ENCODE measurements at regions not wholly inside any gene's neighbourhood (a gene's known extent, or its start where the extent isn't known, plus 50 kb on each side); places are given as distances from the start of the nearest gene placed in this dataset.

- H2BK5ac ChIP-seq (ENCODE audit: low read depth, low read length): no peak overlapping the region
- peaks cover 10% of the 10 kb centered on the region in 2 experiments; a peak in 3 of 4 replicates for H3K9me3 ChIP-seq (ENCODE audit: insufficient read depth in 2 of 2, low read depth in 1 of 2, low read length in 1 of 2)
- H2AFZ ChIP-seq (ENCODE audit: low read length): no peak overlapping the region
- no peak overlapping the region for H3K4me2 ChIP-seq (ENCODE audit: insufficient read depth in 1 of 2, low read depth in 2 of 2, low read length in 2 of 2)
- no peak overlapping the region for H4K5ac ChIP-seq (ENCODE audit: insufficient read length, low read depth, low read length)
- H3K14ac ChIP-seq (ENCODE audit: insufficient read length): no peak overlapping the region
- H3K36me3 ChIP-seq (ENCODE audit: control insufficient read depth in 2 of 4, insufficient read depth in 4 of 4, low read length in 3 of 4): no peaks in the 10 kb centered on the region
- no peaks in the 10 kb centered on the region for H4K20me1 ChIP-seq (replicated peaks in 1 of 2; ENCODE audit: control insufficient read depth in 1 of 2, insufficient read depth in 2 of 2, low read length in 2 of 2)
- no peak overlapping the region for H3K56ac ChIP-seq (replicated peaks; ENCODE audit: insufficient read length, low read depth, low read length)
- H3K4me1 ChIP-seq (replicated peaks in 1 of 4; ENCODE audit: control insufficient read depth in 3 of 4, insufficient read depth in 4 of 4, low read length in 3 of 4): peaks cover 0 to 3% (median 0%) of the 10 kb centered on the region in 4 experiments; a peak in 1 of 7 replicates
- POLR2A ChIA-PET (ENCODE audit: partially characterized antibody): no interaction called here
- 80% methylated on average over 10 of the region's 10 CpGs; no CpG with 5 or more reads in 1 of the 2 experiments for WGBS, 2 experiments (ENCODE audit: extremely low coverage in 1 of 2, insufficient coverage in 1 of 2, insufficient read length in 1 of 2, insufficient replicate concordance in 2 of 2, low coverage in 1 of 2, low lambda C conversion rate in 2 of 2, missing lambda C conversion rate in 1 of 2)
- CTCF ChIA-PET (ENCODE audit: partially characterized antibody): interaction anchor here (0.7 to 1.4 kb wide), 4 partner anchors 8 to 231 kb away, joined by 3 to 4 read pairs (median 3); no protein-coding TSS in a partner anchor
- no peak overlapping the region for H3K4me3 ChIP-seq (ENCODE audit: extremely low read depth in 1 of 4, insufficient read depth in 2 of 4, low read depth in 3 of 4, low read length in 4 of 4)
- no peak overlapping the region for H4K91ac ChIP-seq (replicated peaks; ENCODE audit: insufficient read length, low read length)
- FAIRE-seq (no peak), DNase-seq (ENCODE audit: low read depth in 1 of 2, low spot score in 2 of 2) (peak in 1 of 2 experiments; percentile 3)
- H3K9ac ChIP-seq (replicated peaks in 1 of 4; ENCODE audit: extremely low read depth in 1 of 4, low read depth in 3 of 4, low read length in 3 of 4): no peak overlapping the region
- no peaks in the 10 kb centered on the region for H3K79me2 ChIP-seq (ENCODE audit: control insufficient read depth in 1 of 2, insufficient read depth in 2 of 2, low read length in 2 of 2)
- H3K18ac ChIP-seq (ENCODE audit: extremely low read depth, low read length): no peak overlapping the region
- TF ChIP-seq TAF7 (optimal IDR thresholded peaks at IDR 0.05; ENCODE audit: borderline replicate concordance, low read depth, low read length): no peak
- peak; percentile 9 to 33; a peak in 1 of 4 replicates for TF ChIP-seq RAD21 (IDR thresholded peaks at IDR 0.05 in 1 of 2, conservative IDR thresholded peaks at IDR 0.05 in 1 of 2; ENCODE audit: low read depth in 2 of 2, low read length in 2 of 2)
- TF ChIP-seq RXRA (IDR thresholded peaks at IDR 0.05; ENCODE audit: insufficient read depth, low read depth, low read length): no peak
- TF ChIP-seq CTCF (IDR thresholded peaks at IDR 0.05; ENCODE audit: control extremely low read depth in 1 of 3, insufficient read depth in 1 of 3, low read depth in 1 of 3, low read length in 3 of 3): peak in 2 of 3 experiments; percentile 2 to 23; a peak in 2 of 4 replicates
- TF ChIP-seq ATF2 (IDR thresholded peaks at IDR 0.05; ENCODE audit: low read length): peak; percentile 63; the same call in 1 of the 2 replicates
- no peak overlapping the region for H4K8ac ChIP-seq (ENCODE audit: extremely low read depth, insufficient read depth, low read length)
- H3K27me3 ChIP-seq (replicated peaks in 1 of 4; ENCODE audit: control insufficient read depth in 3 of 4, extremely low read depth in 1 of 4, insufficient read depth in 3 of 4, low read length in 3 of 4): no peaks in the 10 kb centered on the region
- no peak overlapping the region for H3K4ac ChIP-seq (replicated peaks; ENCODE audit: insufficient read length, low read depth, low read length)
- H2BK15ac ChIP-seq (ENCODE audit: low read length): no peak overlapping the region
- H3K27ac ChIP-seq (ENCODE audit: low read depth, low read length): no peak overlapping the region
- H3K79me1 ChIP-seq (ENCODE audit: low read depth, low read length): no peaks in the 10 kb centered on the region
- no peak overlapping the region for H2BK12ac ChIP-seq (ENCODE audit: low read depth, low read length)
- H3K23me2 ChIP-seq (ENCODE audit: low read depth, low read length): no peaks in the 10 kb centered on the region
- no peak overlapping the region for H2AK5ac ChIP-seq (ENCODE audit: low read depth, low read length)
- H2BK120ac ChIP-seq (replicated peaks; ENCODE audit: low read depth, low read length): no peak overlapping the region
- no peak overlapping the region for H3K23ac ChIP-seq (ENCODE audit: insufficient read length)
- H2BK20ac ChIP-seq (ENCODE audit: low read length): no peak overlapping the region
These were observed 246.3 kb downstream of the IRX2 start for GRCh38 chr5:2505217-2505616.

Measured in H1 (cell line).